ENCODE measurements at regions not wholly inside any gene's neighbourhood (a gene's known extent, or its start where the extent isn't known, plus 50 kb on each side); places are given as distances from the start of the nearest gene placed in this dataset.

- H2AK5ac ChIP-seq (ENCODE audit: low read depth, low read length), result no peak overlapping the region
- TF ChIP-seq SP4 (IDR thresholded peaks at IDR 0.05; ENCODE audit: low read length), result no peak
- TF ChIP-seq SAP30 (IDR thresholded peaks at IDR 0.05; ENCODE audit: insufficient read depth, insufficient replicate concordance, low read length), result no peak
- TF ChIP-seq EGR1 (IDR thresholded peaks at IDR 0.05; ENCODE audit: borderline replicate concordance, low read depth, low read length), result no peak
- TF ChIP-seq, protein P1, sequence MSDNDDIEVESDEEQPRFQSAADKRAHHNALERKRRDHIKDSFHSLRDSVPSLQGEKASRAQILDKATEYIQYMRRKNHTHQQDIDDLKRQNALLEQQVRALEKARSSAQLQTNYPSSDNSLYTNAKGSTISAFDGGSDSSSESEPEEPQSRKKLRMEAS (IDR thresholded peaks at IDR 0.05), result no peak
- TF ChIP-seq KDM4A (IDR thresholded peaks at IDR 0.05; ENCODE audit: low read depth, low read length, severe bottlenecking), result no peak
- no peak for TF ChIP-seq TBP (IDR thresholded peaks at IDR 0.05; ENCODE audit: low read depth, low read length)
- no peak for TF ChIP-seq CBX8 (IDR thresholded peaks at IDR 0.05; ENCODE audit: borderline replicate concordance, low read depth, low read length)
- H2BK5ac ChIP-seq (ENCODE audit: low read depth, low read length), result no peak overlapping the region
- H4K5ac ChIP-seq (ENCODE audit: insufficient read length, low read depth, low read length), result no peak overlapping the region
- H3K27me3 ChIP-seq (replicated peaks in 1 of 4; ENCODE audit: control insufficient read depth in 3 of 4, extremely low read depth in 1 of 4, insufficient read depth in 3 of 4, low read length in 3 of 4), result no peaks in the 10 kb centered on the region; a peak in 1 of 7 replicates
- H4K8ac ChIP-seq (ENCODE audit: extremely low read depth, insufficient read depth, low read length), result no peak overlapping the region
- no peak overlapping the region for H3K4ac ChIP-seq (replicated peaks; ENCODE audit: insufficient read length, low read depth, low read length)
- FAIRE-seq (no peak), DNase-seq (ENCODE audit: low read depth in 1 of 2, low spot score in 2 of 2) (no peak)
- H3K23ac ChIP-seq (ENCODE audit: insufficient read length), result no peak overlapping the region
- H2BK12ac ChIP-seq (ENCODE audit: low read depth, low read length), result no peak overlapping the region
- H3K4me3 ChIP-seq (ENCODE audit: extremely low read depth in 1 of 4, insufficient read depth in 2 of 4, low read depth in 3 of 4, low read length in 4 of 4), result no peak overlapping the region
- H4K91ac ChIP-seq (replicated peaks; ENCODE audit: insufficient read length, low read length), result no peak overlapping the region
- H2AFZ ChIP-seq (ENCODE audit: low read length), result no peak overlapping the region
- H3K4me2 ChIP-seq (ENCODE audit: insufficient read depth in 1 of 2, low read depth in 2 of 2, low read length in 2 of 2), result no peak overlapping the region
- POLR2A ChIA-PET (ENCODE audit: partially characterized antibody), result no interaction called here
- H2BK15ac ChIP-seq (ENCODE audit: low read length), result no peak overlapping the region
- H3K79me2 ChIP-seq (ENCODE audit: control insufficient read depth in 1 of 2, insufficient read depth in 2 of 2, low read length in 2 of 2), result no peaks in the 10 kb centered on the region
- no peak overlapping the region for H2BK120ac ChIP-seq (replicated peaks; ENCODE audit: low read depth, low read length)
- H3K23me2 ChIP-seq (ENCODE audit: low read depth, low read length), result no peaks in the 10 kb centered on the region
- no peak overlapping the region for H3K14ac ChIP-seq (ENCODE audit: insufficient read length)
- H3K4me1 ChIP-seq (replicated peaks in 1 of 4; ENCODE audit: control insufficient read depth in 3 of 4, insufficient read depth in 4 of 4, low read length in 3 of 4), result no peaks in the 10 kb centered on the region
- CTCF ChIA-PET (ENCODE audit: partially characterized antibody), result no interaction called here
- H3K56ac ChIP-seq (replicated peaks; ENCODE audit: insufficient read length, low read depth, low read length), result no peak overlapping the region
- H3K9ac ChIP-seq (replicated peaks in 1 of 4; ENCODE audit: extremely low read depth in 1 of 4, low read depth in 3 of 4, low read length in 3 of 4), result no peak overlapping the region
- H3K36me3 ChIP-seq (ENCODE audit: control insufficient read depth in 2 of 4, insufficient read depth in 4 of 4, low read length in 3 of 4), result no peaks in the 10 kb centered on the region
- H3K27ac ChIP-seq (ENCODE audit: low read depth, low read length), result no peak overlapping the region
- no peaks in the 10 kb centered on the region for H4K20me1 ChIP-seq (replicated peaks in 1 of 2; ENCODE audit: control insufficient read depth in 1 of 2, insufficient read depth in 2 of 2, low read length in 2 of 2)
- no peak overlapping the region for H3K18ac ChIP-seq (ENCODE audit: extremely low read depth, low read length)
- no peaks in the 10 kb centered on the region for H3K79me1 ChIP-seq (ENCODE audit: low read depth, low read length)
- H3K9me3 ChIP-seq (ENCODE audit: insufficient read depth in 2 of 2, low read depth in 1 of 2, low read length in 1 of 2), result no peaks in the 10 kb centered on the region
- WGBS, 2 experiments (ENCODE audit: extremely low coverage in 1 of 2, insufficient coverage in 1 of 2, insufficient read length in 1 of 2, insufficient replicate concordance in 2 of 2, low coverage in 1 of 2, low lambda C conversion rate in 2 of 2, missing lambda C conversion rate in 1 of 2), result 93% methylated on average over 5 of the region's 5 CpGs; no CpG with 5 or more reads in 1 of the 2 experiments
- no peak overlapping the region for H2BK20ac ChIP-seq (ENCODE audit: low read length)
Measured at GRCh38 chr5:2841208-2841607, 89.7 kb upstream of the IRX2 start.
